AG08395 (cell line): ENCODE measurements at regions not wholly inside any gene's neighbourhood (a gene's known extent, or its start where the extent isn't known, plus 50 kb on each side); places are given as distances from the start of the nearest gene placed in this dataset.
"Not testable (repeated sequence)": the region's sequence is repeated elsewhere in the genome, so short reads cannot be mapped to it uniquely, and the experiment has no call there.

Experiments used
- DNase-seq: peaks from one replicate; pipeline ENCODE4 v3.0.0; 2012; ENCODE audit warnings: mixed read lengths, low spot score

GRCh38 chr4:107391009-107391629, 328.9 kb downstream of the PAPSS1 start:
- no peak for DNase-seq

DNA sequence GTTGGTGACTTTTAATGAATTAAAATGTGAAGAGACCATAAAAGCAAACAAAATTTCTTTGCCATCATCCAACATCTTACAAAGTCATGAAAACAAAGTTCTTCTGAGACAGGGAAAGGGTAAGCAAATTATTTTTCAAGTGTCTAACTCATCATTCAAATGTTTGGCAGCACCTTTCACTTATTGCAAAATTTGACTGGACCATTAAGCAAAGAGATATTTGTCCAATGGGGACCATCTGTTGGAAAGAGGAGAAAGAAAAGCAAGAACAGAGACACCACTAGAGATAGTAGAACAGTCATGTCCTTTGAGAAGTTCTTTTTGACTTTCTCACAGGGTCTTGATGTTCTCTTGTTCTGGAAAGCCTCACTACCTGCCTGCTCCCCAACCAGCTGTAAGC, 330.1 kb downstream of the PAPSS1 start:
- no peak for DNase-seq

DNA sequence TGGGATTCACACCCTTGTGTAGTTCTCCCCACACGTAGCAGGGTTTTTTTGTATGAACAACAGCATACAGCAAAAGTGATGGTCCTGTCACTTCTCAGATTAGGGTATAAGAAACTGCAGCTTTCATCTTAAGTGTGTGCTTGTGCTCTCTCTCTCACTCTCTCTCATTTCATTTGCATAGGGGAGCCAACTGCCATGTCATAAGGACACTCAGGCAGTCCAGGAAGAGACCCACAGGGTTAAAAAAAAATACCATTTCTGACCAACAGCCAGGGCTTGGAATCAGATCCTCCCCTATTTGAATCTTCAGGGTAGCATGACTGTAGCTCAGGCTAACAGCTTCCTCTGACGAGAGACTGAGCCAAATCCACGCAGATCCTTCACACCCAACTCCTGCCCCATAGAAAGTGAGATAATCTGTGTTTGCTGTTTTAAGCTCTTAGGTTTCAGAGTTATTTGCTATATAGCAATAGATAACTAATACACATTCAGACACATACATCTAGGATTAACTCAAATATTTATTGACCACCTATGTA, 331.2 kb downstream of the PAPSS1 start:
- no peak for DNase-seq

DNA sequence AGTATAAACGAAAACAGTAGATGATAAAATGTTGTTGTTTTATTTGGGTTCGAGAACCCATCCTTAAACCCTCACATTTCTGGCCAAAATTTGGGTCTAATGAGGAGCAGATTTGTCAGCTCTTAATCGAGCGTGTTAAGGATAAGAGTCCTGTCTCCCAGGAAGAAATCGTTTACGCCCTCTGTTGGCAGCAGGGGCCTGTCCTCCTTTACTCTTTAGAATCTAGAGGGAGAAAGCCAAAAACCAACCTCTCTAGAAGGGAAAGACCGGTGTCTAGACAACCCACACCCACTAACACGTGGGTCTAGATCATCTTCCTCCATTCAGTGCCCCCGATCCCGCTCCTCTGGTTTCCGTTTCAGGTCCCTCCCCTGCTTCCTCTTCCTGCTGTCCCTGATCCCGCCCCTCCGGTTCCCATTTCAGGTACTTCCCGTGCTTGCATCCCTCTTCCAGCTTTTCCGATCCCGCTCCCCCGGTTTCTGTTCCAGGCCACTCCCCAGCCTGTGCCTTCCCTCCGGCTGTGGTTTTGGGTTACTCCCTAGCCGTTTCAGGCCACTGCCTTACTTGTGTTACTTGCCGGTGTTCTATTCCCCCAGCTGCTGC, 339.1 kb downstream of the PAPSS1 start:
- peak; percentile 32 for DNase-seq

- DNase-seq, result no peak
Measured at GRCh38 chr4:107380190-107380589, 339.8 kb downstream of the PAPSS1 start.

DNA sequence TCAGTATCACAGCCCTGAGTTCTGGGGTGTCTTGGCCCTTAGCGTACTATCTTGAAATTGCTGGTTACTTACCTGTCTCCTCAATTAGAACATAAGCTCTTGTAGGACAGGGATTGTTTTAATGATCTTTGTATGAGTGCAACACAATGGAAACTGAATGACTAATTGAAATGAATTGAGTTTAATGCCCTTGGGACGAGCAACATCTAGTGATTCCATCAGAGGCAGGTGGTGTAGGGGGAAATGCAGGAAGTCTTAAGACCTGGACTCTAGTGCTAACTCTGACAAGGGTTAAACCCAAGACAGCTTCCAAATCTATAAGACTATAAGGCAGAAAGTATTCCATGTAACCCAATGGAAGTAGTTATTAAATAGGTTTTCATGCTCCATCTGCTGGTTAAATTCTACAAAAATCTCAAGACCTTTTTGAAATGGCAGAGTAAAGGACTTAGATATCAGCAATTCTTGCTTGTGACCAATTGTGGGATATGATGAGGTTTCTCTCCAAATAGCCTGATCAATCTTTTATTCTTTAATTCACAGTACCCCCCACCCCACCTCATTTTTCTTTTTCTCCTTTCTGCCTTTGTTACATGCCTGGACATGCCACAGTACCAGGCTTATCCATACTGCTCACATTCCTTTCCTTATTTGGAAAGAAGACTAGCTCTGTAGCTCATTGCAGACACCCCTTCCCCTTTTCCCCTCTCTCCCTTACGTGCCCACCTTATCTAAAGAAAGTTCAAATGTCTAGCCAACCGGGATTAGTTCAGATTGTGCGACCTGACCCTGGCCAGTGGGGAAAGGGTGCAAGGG, 340.8 kb downstream of the PAPSS1 start:
- DNase-seq, result peak; percentile 50

- DNase-seq, result no peak
Measured at GRCh38 chr4:107376293-107376692, 340.2 kb upstream of the DKK2 start.

DNA sequence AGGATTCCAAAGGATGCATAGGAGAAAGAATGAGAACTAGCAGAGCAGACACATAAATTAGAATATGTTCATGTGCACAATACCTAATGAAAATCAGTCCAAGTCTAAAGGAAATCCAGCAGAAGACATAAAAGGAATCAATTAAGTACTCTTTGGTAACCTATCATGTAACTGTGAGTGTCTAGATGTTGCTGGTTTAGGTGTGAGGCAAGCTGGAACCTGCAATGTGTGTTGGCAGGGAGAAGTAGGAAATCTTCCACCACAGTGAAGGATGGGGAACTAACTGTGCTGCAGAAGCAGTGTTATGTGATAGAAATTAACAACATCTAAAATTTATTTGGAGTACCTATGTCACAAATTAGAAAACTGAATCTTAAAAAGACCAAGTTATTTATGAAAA, 330.8 kb upstream of the DKK2 start:
- no peak for DNase-seq

GRCh38 chr4:107366016-107366735, 330.1 kb upstream of the DKK2 start:
- DNase-seq, result no peak

DNA sequence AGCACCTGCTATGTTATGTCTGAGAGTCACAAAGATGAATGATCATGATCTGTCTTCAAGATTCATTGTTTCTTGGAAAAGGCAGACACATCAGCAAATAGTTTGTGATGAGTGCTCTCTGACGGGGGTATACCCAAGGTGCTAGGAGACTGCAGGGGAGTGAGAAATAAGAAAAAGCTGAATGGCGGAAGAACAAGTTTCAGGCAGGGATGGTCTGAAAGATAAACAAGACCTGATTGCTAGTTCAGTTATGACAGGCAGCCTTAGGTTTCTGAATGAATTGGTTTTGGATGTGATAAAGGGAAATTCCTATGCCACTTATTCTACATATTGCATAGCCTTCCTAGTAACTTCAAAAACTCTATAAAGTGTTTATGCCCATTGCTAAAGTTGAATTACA, 327.0 kb upstream of the DKK2 start:
- DNase-seq, result no peak

- no peak for DNase-seq
Measured at GRCh38 chr4:107359208-107359607, 323.1 kb upstream of the DKK2 start.

GRCh38 chr4:107354304-107354703, 318.2 kb upstream of the DKK2 start:
- not testable (repeated sequence) for DNase-seq

- DNase-seq, result no peak
Measured at GRCh38 chr4:107351196-107351595, 315.1 kb upstream of the DKK2 start.

DNA sequence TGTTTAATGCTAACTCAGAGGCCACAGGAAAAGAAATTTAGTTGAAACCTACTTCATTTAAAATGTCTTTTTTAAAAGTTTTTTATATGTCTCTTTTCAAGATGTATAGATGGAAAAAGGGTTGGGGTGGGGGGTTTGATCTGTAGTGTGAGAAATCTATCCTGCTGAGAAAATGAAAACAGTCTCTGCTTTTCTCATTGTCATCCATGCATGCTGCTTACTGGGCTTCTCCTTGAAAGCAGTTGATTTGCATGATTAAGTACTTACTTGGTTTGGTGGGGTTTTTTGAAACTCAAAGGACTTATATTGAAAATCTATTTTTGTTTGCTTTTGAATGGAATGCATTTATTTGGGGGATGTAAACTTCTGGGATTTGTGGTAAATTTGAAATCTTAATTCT, 313.6 kb upstream of the DKK2 start:
- DNase-seq, result no peak

DNA sequence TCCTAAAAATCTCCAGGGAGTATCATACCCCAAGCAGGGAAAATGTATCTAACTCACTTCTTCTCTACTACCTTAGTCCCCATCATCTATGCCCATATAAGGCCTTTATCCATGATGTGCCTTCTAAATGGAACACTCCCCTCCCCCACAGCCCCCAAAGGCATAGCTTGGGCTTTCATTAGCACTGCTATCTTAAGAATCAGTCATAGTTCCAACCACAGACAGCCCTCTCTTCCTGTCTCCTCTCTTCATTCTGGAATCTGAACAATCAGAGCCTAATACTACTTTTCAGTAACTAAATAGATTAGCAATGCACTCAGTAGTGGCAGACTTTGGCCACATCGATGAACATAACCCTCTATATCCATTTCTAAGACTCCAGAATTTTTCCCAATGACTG, 313.2 kb upstream of the DKK2 start:
- DNase-seq, result no peak

DNA sequence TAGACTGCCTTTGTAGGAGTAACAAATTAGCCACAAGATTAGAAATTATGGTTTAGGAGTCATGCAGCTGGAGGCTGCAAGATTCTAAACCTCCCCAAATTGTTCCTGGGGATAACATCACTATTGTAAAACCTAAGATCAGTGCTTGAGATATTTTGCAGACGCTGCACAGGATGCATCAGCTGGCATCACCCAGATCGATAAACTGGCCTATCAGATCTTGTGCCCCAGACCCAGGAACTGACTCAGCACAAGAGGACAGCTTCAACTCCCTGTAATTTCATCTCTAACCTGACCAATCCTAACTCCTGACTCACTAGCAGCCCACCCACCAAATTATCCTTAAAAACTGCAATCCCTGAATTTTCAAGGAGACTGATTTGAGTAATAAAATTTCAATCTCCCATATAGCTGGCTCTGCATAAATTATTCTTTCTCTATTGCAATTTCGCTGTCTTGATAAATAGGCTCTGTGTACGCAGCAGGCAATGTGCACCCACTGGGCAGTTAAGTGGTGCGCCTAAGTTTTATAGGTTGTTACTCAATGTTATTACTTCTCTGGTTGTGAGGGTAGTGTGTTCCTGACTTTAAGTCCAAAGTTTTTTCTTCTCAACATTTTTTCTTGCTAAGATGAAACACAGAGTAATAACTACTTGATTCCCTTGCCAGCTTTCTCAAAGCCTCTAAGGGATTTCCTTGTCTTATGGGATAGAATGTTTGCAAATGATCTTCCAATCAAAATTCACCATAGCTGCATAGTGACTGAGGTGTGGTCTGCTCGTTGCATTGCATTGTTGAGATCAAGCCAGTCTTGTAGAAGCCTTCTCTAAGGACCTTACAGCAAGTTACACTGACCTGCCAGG, 312.3 kb upstream of the DKK2 start:
- DNase-seq, result no peak

DNA sequence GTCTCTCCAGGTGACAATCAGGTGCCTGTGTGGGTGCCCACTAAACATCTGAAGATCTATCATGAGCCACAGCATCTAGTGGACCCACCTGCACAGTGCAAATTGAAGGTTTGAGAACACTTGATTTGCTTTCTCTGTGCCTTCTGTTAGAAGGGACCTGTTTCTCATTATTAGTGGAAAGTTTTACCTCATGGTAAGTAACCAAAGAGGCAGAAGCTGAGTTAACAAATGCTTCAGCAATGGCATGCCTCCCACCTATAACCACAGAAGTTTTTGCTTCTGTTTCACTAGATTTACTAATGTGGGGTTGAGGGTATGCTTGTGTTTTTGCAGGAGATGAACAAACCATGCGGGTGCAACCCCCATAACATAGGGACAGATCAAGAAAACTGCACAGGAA, 297.4 kb upstream of the DKK2 start:
- no peak for DNase-seq

GRCh38 chr4:107332656-107333055, 296.5 kb upstream of the DKK2 start:
- DNase-seq, result not testable (repeated sequence)

- no peak for DNase-seq
Measured at GRCh38 chr4:107330916-107331315, 294.8 kb upstream of the DKK2 start.

- DNase-seq, result no peak
Measured at GRCh38 chr4:107319386-107319785, 283.3 kb upstream of the DKK2 start.

DNA sequence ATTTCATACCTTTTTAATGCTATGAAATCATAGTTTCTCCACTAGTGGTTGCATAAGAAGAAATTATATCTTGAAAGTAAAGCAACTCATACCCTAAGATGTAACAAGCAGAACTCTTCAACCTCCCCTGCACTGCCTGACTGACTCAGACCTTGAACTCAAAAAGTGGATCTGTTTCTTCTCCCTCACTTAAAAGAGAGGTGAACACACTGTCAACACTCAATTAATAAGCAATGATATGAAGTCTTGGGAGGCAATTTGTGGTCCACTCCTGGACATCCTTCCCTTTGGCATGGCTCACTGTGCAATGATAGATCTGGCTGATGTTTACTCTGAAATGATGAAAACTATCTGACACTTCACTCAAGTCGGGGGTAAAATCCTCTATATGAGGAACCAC, 282.0 kb upstream of the DKK2 start:
- peak; percentile 2 for DNase-seq
